HL-60 (cell line): ENCODE measurements at regions not wholly inside any gene's neighbourhood (a gene's known extent, or its start where the extent isn't known, plus 50 kb on each side); places are given as distances from the start of the nearest gene placed in this dataset.

ENCODE experiments used
- DNase-seq, 2 experiments: peaks; one replicate each; pipeline ENCODE4 v3.0.0-alpha.2; 2010 to 2020; ENCODE audit warnings: low read depth in 1 of 2, low spot score in 1 of 2
- H3K27ac ChIP-seq: fragments of 250-450 bp; sonication (Bioruptor Pico); replicated peaks from 2 replicates; pipeline ENCODE4 v1.5.1; 2020; ENCODE audit warnings: mild to moderate bottlenecking, moderate library complexity
- H3K27me3 ChIP-seq: fragments of 250-450 bp; sonication (Bioruptor Pico); 2 replicates; pipeline ENCODE4 v1.5.1; 2021; ENCODE audit warnings: mild to moderate bottlenecking, moderate library complexity; ENCODE audit not compliant: insufficient read depth, poor library complexity, severe bottlenecking
- H3K4me3 ChIP-seq: replicated peaks from 2 replicates; pipeline ENCODE4 v1.5.1; 2011; ENCODE audit warnings: mild to moderate bottlenecking, control low read depth, low read length; ENCODE audit not compliant: insufficient read depth
- GABPA ChIP-seq: IDR thresholded peaks from 2 replicates; pipeline ENCODE4 v1.6.1; 2012; ENCODE audit warnings: low read depth
- POLR2AphosphoS5 ChIP-seq: IDR thresholded peaks from 2 replicates; pipeline ENCODE4 v1.6.1; 2012; ENCODE audit warnings: low read depth
- SPI1 ChIP-seq: IDR thresholded peaks from 2 replicates; pipeline ENCODE4 v1.6.1; 2012; ENCODE audit warnings: low read depth, mild to moderate bottlenecking, borderline replicate concordance
- TF ChIP-seq, protein P1 (sequence below): IDR thresholded peaks from one replicate; pipeline ENCODE4 v1.5.1; 2011; ENCODE audit warnings: low read length, control low read depth, inconsistent platforms; ENCODE audit not compliant: insufficient read depth
- TF ChIP-seq, protein P2 (sequence below): IDR thresholded peaks from 2 replicates; pipeline ENCODE4 v1.6.1; 2012; ENCODE audit warnings: low read depth; ENCODE audit not compliant: insufficient replicate concordance

- Histone ChIP-seq H3K4me3 (no peak overlapping the region), H3K27ac (no peak overlapping the region), H3K27me3 (no peaks in the 10 kb centered on the region)
- no peak for DNase-seq
- TF ChIP-seq POLR2AphosphoS5 (no peak), SPI1 (no peak), GABPA (no peak)
- TF ChIP-seq, protein P1, sequence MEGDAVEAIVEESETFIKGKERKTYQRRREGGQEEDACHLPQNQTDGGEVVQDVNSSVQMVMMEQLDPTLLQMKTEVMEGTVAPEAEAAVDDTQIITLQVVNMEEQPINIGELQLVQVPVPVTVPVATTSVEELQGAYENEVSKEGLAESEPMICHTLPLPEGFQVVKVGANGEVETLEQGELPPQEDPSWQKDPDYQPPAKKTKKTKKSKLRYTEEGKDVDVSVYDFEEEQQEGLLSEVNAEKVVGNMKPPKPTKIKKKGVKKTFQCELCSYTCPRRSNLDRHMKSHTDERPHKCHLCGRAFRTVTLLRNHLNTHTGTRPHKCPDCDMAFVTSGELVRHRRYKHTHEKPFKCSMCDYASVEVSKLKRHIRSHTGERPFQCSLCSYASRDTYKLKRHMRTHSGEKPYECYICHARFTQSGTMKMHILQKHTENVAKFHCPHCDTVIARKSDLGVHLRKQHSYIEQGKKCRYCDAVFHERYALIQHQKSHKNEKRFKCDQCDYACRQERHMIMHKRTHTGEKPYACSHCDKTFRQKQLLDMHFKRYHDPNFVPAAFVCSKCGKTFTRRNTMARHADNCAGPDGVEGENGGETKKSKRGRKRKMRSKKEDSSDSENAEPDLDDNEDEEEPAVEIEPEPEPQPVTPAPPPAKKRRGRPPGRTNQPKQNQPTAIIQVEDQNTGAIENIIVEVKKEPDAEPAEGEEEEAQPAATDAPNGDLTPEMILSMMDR, result no peak
- TF ChIP-seq, protein P2, sequence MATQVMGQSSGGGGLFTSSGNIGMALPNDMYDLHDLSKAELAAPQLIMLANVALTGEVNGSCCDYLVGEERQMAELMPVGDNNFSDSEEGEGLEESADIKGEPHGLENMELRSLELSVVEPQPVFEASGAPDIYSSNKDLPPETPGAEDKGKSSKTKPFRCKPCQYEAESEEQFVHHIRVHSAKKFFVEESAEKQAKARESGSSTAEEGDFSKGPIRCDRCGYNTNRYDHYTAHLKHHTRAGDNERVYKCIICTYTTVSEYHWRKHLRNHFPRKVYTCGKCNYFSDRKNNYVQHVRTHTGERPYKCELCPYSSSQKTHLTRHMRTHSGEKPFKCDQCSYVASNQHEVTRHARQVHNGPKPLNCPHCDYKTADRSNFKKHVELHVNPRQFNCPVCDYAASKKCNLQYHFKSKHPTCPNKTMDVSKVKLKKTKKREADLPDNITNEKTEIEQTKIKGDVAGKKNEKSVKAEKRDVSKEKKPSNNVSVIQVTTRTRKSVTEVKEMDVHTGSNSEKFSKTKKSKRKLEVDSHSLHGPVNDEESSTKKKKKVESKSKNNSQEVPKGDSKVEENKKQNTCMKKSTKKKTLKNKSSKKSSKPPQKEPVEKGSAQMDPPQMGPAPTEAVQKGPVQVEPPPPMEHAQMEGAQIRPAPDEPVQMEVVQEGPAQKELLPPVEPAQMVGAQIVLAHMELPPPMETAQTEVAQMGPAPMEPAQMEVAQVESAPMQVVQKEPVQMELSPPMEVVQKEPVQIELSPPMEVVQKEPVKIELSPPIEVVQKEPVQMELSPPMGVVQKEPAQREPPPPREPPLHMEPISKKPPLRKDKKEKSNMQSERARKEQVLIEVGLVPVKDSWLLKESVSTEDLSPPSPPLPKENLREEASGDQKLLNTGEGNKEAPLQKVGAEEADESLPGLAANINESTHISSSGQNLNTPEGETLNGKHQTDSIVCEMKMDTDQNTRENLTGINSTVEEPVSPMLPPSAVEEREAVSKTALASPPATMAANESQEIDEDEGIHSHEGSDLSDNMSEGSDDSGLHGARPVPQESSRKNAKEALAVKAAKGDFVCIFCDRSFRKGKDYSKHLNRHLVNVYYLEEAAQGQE, result no peak
Measured at GRCh38 chr7:131046246-131046645, 281.4 kb upstream of the MKLN1 start.

GRCh38 chr7:131047651-131048304 is 279.9 kb upstream of the MKLN1 start:
- Histone ChIP-seq H3K27ac (no peak overlapping the region), H3K27me3 (no peaks in the 10 kb centered on the region), H3K4me3 (no peak overlapping the region)
- TF ChIP-seq POLR2AphosphoS5, result no peak
- no peak for TF ChIP-seq SPI1
- TF ChIP-seq, protein P1, result no peak
- TF ChIP-seq GABPA, result no peak
- TF ChIP-seq, protein P2, result no peak
- no peak for DNase-seq

GRCh38 chr7:131051304-131051703 is 276.4 kb upstream of the MKLN1 start:
- no peak for TF ChIP-seq GABPA
- no peak for TF ChIP-seq POLR2AphosphoS5
- TF ChIP-seq SPI1, result no peak
- TF ChIP-seq, protein P2, result no peak
- TF ChIP-seq, protein P1, result no peak
- DNase-seq, result no peak
- Histone ChIP-seq H3K27me3 (no peaks in the 10 kb centered on the region), H3K27ac (no peak overlapping the region), H3K4me3 (no peak overlapping the region)
